ENCODE measurements at regions not wholly inside any gene's neighbourhood (a gene's known extent, or its start where the extent isn't known, plus 50 kb on each side); places are given as distances from the start of the nearest gene placed in this dataset.
A peak's percentile ranks its signal among the peaks of the same experiment; 100 is the strongest.

DNA sequence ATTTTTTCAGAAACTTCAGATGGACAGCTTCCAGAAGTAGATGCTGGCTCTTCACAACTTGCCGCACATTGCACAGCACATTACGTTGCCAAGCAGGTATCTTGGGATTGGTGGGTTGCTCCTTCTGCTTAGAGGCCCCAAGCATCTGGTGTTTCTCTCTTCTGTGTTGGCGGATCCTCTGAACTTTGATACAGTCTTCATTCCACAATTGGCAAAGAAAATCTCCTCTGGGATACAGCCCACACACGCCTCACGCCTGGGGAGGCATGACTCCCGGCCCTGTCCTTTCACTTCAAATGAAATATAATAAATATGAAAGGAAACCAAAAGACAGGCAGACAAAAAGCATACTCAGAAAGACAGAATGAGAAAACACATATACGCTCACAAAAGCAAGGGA is 72.3 kb upstream of the PPP2R5A start:
- TF ChIP-seq CTCF (IDR thresholded peaks at IDR 0.05; ENCODE audit: low read depth, low read length, missing control alignments), result no peak
- H3K4me3 ChIP-seq (replicated peaks; ENCODE audit: low read depth, low read length), result no peak overlapping the region
- no peak for DNase-seq (ENCODE audit: extremely low read depth, low read depth)

DNA sequence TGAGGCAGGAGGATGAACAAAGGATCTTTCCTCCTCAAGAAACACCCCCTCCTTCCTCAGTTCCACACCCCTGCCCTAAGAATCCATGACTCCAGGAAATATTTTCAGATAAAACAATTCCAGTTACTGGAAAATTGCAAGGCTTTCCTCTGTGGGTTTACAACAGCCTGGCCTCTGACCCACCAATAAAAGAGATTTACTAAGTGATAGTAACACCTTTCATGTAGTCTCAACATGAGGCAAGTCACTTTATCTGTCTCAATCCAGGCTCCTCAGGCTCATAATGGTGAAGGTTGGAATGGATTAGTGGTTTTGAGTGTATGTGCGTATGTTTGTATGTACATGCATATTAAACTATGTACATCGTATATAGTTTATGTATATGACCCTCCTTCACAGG is 71.4 kb upstream of the PPP2R5A start:
- no peak for DNase-seq (ENCODE audit: extremely low read depth, low read depth)
- TF ChIP-seq CTCF (IDR thresholded peaks at IDR 0.05; ENCODE audit: low read depth, low read length, missing control alignments), result no peak
- H3K4me3 ChIP-seq (replicated peaks; ENCODE audit: low read depth, low read length), result no peak overlapping the region

DNA sequence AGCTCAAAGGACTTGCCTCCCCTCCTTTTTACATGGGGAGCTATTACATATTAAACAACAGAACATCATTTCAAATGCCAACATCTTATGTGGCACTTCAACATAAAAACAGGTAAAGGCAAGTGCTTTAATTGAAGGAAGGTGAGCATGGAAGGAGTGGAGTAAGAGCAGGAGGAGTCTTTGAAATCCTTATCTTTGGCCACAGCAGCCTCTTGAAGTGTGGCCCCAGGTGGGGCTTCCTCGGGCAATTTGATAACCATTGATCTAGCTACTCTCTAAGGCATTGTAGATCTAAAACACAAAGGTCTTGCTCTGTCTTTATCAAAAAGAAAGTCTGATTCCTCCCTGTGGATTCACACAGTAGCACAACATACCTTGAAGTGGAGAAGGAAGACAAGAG is 70.9 kb upstream of the PPP2R5A start:
- no peak for DNase-seq (ENCODE audit: extremely low read depth, low read depth)
- H3K4me3 ChIP-seq (replicated peaks; ENCODE audit: low read depth, low read length), result no peak overlapping the region
- TF ChIP-seq CTCF (IDR thresholded peaks at IDR 0.05; ENCODE audit: low read depth, low read length, missing control alignments), result no peak

DNA sequence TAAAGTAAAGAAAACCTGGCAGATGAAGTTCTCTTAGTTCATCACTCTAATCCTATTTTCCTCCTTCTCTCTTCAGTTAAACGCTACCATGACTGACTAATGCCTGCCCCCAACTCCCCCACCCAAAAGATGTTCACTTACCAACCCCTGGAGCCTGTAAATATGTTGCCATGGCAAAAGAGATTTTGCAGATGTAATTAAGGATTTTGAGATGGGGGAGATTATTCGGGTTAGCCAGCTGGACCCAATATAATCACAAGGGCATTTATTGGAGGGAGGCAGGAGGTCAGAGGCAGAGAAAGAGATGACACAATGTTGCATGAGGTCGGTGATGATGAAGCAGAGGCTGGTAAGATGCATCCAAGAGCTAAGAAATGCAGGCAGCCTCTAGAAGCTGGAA is 69.3 kb upstream of the PPP2R5A start:
- no peak for DNase-seq (ENCODE audit: extremely low read depth, low read depth)
- H3K4me3 ChIP-seq (replicated peaks; ENCODE audit: low read depth, low read length), result no peak overlapping the region
- no peak for TF ChIP-seq CTCF (IDR thresholded peaks at IDR 0.05; ENCODE audit: low read depth, low read length, missing control alignments)

- TF ChIP-seq CTCF (IDR thresholded peaks at IDR 0.05; ENCODE audit: low read depth, low read length, missing control alignments), result no peak
- H3K4me3 ChIP-seq (replicated peaks; ENCODE audit: low read depth, low read length), result no peak overlapping the region
- no peak for DNase-seq (ENCODE audit: extremely low read depth, low read depth)
Observed at GRCh38 chr1:212217633-212218032, 67.6 kb upstream of the PPP2R5A start.

DNA sequence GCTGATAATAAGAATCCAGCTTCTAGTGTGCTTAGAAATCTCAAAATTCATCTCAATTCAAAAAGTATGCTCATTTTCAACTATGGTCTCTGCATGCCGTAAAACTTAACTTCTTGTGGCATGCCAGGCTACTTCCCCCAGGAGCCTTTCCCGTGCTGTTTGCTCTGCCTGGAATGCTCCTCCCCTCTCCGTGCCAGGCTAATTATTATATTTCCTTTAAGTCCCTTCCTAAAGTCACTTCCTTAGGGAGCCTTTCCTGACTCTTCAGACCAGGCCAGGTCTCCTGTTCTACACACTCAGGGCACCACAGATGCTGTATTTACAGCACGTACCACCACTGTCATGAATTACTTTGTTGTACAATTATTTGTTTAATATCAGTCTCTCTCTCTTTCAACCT is 67.1 kb upstream of the PPP2R5A start:
- TF ChIP-seq CTCF (IDR thresholded peaks at IDR 0.05; ENCODE audit: low read depth, low read length, missing control alignments), result no peak
- no peak overlapping the region for H3K4me3 ChIP-seq (replicated peaks; ENCODE audit: low read depth, low read length)
- DNase-seq (ENCODE audit: extremely low read depth, low read depth), result no peak

DNA sequence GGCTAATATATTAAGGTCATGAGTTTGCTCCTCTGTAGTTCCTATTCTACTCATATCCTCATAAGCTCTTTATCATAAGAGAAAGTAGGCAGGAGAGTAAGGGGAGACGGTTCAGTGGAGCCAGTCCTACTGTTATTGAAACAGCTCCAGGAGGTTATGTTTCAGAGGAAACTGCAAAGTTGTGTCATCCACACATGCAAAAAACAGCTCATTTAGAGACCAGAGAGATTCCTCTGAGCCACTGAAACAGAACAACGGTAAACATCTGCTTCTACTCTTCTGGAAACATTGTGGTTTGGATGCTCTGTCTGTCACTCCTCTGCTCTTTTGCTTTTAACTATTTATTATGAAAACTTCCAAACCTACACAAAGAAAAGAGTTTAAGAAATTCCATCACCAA is 66.3 kb upstream of the PPP2R5A start:
- no peak for TF ChIP-seq CTCF (IDR thresholded peaks at IDR 0.05; ENCODE audit: low read depth, low read length, missing control alignments)
- peak; percentile 71 for DNase-seq (ENCODE audit: extremely low read depth, low read depth)
- no peak overlapping the region for H3K4me3 ChIP-seq (replicated peaks; ENCODE audit: low read depth, low read length)
